Activated T-helper 1 cell treated with anti-CD3 and anti-CD28 coated beads, Interleukin-12 subunit alpha, Interleukin-12 subunit beta, Interleukin-2, Interleukin-4 antibody, amounts not matched to agents 30 ng/mL and 10 ng/mL and 1 ng/mL, durations not matched to agents 14 hours and 24 hours and 36 hours (primary cell): ENCODE measurements at regions not wholly inside any gene's neighbourhood (a gene's known extent, or its start where the extent isn't known, plus 50 kb on each side); places are given as distances from the start of the nearest gene placed in this dataset.
"Not testable (repeated sequence)": the region's sequence is repeated elsewhere in the genome, so short reads cannot be mapped to it uniquely, and the experiment has no call there.

Experiments used
- DNase-seq: peaks from one replicate; pipeline ENCODE4 v3.0.0; 2021; ENCODE audit warnings: low spot score
- H3K27ac Mint-ChIP-seq: one replicate; pipeline ENCODE4 v1.8.0; 2021; ENCODE audit warnings: mild to moderate bottlenecking, mixed read lengths
- H3K27me3 Mint-ChIP-seq: one replicate; pipeline ENCODE4 v1.8.0; 2022; ENCODE audit warnings: mild to moderate bottlenecking, moderate library complexity, mixed read lengths; ENCODE audit not compliant: insufficient read depth
- H3K36me3 Mint-ChIP-seq: one replicate; pipeline ENCODE4 v1.8.0; 2021; ENCODE audit warnings: low read depth, mixed read lengths
- H3K4me1 Mint-ChIP-seq: one replicate; pipeline ENCODE4 v1.8.0; 2021; ENCODE audit warnings: low read depth, mixed read lengths
- H3K4me3 Mint-ChIP-seq: one replicate; pipeline ENCODE4 v1.8.0; 2021; ENCODE audit warnings: mild to moderate bottlenecking, moderate library complexity, mixed read lengths
- H3K9me3 Mint-ChIP-seq: one replicate; pipeline ENCODE4 v1.8.0; 2021; ENCODE audit warnings: mixed read lengths
- intact Hi-C: fragments of 100-400 bp; cut with micrococcal nuclease; formaldehyde crosslinking; loops from one replicate; pipeline ENCODE4 v1.15.1; 2024

- Mint-ChIP-seq H3K27ac (no peak overlapping the region), H3K36me3 (no peaks in the 10 kb centered on the region), H3K27me3 (no peaks in the 10 kb centered on the region), H3K9me3 (no peaks in the 10 kb centered on the region), H3K4me3 (no peak overlapping the region), H3K4me1 (no peaks in the 10 kb centered on the region)
- no peak for DNase-seq
- intact Hi-C loops = no loop called here
Measured at GRCh38 chr19:34034318-34034846, 137.9 kb upstream of the LSM14A start.

DNA sequence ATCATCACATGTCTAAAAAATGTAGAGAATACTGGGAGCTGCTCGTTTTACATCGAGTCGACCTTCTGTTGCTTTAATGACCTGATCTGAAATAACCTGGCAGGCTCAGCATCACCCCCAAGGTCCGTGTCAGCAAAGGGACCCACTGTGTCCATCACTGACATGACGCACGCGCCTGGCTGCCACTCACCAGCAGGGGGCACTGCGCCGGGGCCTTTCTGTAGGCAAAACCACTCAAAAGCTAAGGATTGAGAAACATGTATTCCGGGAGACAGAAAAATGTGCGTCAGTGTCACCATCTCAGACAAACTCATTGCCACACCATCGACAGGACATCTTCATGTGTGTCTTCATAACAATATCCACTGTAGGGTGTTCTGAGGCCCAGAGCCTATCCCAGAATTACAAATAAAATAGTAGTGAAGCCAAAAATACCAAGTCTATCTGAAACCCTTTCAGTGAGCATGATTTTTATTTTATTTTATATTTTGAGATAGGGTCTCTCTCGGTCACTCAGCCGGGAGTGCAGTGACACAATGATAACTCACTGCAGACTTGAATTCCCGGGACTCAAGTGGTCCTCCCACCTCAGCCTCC lies 130.3 kb upstream of the LSM14A start:
- no peak overlapping the region for H3K27ac Mint-ChIP-seq
- no peaks in the 10 kb centered on the region for H3K4me1 Mint-ChIP-seq
- no peaks in the 10 kb centered on the region for H3K9me3 Mint-ChIP-seq
- peak; percentile 43 for DNase-seq
- no peaks in the 10 kb centered on the region for H3K36me3 Mint-ChIP-seq
- H3K27me3 Mint-ChIP-seq = no peaks in the 10 kb centered on the region
- intact Hi-C loops = loop anchor here (1.0 kb wide), 1 partner anchor 54 kb away; no protein-coding TSS in a partner anchor
- no peak overlapping the region for H3K4me3 Mint-ChIP-seq

GRCh38 chr19:34044021-34044420 lies 128.3 kb upstream of the LSM14A start:
- H3K9me3 Mint-ChIP-seq = no peaks in the 10 kb centered on the region
- intact Hi-C loops = no loop called here
- no peaks in the 10 kb centered on the region for H3K4me1 Mint-ChIP-seq
- DNase-seq = no peak
- H3K4me3 Mint-ChIP-seq = no peak overlapping the region
- H3K27me3 Mint-ChIP-seq = no peaks in the 10 kb centered on the region
- no peaks in the 10 kb centered on the region for H3K36me3 Mint-ChIP-seq
- no peak overlapping the region for H3K27ac Mint-ChIP-seq

DNA sequence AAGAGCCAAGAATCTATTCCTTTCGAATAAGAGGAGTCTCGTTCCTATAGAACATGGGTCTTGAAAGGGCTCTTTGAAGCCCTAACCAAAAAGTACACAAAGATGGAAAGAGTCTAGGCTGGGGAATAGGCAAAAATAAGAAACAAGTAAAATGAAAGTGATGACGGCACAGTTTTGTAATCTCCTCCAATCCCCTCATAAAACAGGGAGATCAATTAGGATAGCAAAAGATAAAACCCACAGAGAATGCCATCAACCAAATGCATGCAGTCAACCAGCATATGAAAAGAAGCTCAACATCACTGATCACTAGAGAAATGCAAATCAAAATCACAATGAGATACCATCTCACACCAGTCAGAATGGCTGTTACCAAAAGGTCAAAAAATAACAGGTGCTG lies 122.4 kb upstream of the LSM14A start:
- H3K9me3 Mint-ChIP-seq = no peaks in the 10 kb centered on the region
- no peaks in the 10 kb centered on the region for H3K36me3 Mint-ChIP-seq
- H3K4me1 Mint-ChIP-seq = no peaks in the 10 kb centered on the region
- H3K27ac Mint-ChIP-seq = no peak overlapping the region
- intact Hi-C loops = no loop called here
- peaks cover 3% of the 10 kb centered on the region for H3K27me3 Mint-ChIP-seq
- H3K4me3 Mint-ChIP-seq = no peak overlapping the region
- DNase-seq = no peak

DNA sequence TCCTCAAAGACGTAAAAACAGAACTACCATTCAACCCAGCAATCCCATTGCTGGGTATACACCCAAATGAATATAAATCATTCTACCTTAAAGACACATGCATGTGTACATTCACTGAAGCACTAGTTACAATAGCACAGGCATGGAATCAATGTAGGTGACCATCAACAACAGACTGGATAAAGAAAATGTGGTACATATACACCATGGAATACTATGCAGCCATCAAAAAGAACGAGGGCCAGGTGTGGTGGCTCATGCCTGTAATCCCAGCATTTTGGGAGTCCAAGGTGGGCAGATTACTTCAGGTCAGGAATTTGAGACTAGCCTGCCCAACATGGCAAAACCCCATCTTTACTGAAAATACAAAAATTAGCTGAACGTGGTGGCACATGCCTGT lies 121.9 kb upstream of the LSM14A start:
- H3K9me3 Mint-ChIP-seq, H3K4me3 Mint-ChIP-seq, H3K36me3 Mint-ChIP-seq, intact Hi-C loops, H3K27me3 Mint-ChIP-seq, H3K4me1 Mint-ChIP-seq, DNase-seq, H3K27ac Mint-ChIP-seq: not testable (repeated sequence)

DNA sequence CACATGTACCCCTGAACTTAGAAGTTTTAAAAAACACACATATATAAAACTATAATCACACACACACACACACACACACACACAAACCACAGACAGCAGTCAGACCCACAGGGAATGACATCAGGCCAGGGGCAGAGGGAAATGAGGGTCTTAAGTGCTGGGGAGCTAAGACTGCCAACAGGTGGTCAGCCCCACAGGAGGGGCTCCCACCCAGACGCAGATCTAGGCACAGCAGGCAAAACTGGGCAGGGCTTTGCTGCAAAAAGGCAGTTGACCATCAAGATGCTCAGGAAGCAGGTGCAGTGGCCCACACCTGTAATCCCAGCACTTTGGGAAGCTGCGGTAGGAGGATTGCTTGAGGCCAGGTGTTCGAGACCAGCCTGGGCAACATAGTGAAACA lies 121.0 kb upstream of the LSM14A start:
- Mint-ChIP-seq H3K4me1 (no peaks in the 10 kb centered on the region), H3K4me3 (no peak overlapping the region), H3K27ac (no peak overlapping the region), H3K27me3 (peaks cover 3% of the 10 kb centered on the region), H3K9me3 (no peaks in the 10 kb centered on the region), H3K36me3 (no peaks in the 10 kb centered on the region)
- DNase-seq = no peak
- intact Hi-C loops = no loop called here

DNA sequence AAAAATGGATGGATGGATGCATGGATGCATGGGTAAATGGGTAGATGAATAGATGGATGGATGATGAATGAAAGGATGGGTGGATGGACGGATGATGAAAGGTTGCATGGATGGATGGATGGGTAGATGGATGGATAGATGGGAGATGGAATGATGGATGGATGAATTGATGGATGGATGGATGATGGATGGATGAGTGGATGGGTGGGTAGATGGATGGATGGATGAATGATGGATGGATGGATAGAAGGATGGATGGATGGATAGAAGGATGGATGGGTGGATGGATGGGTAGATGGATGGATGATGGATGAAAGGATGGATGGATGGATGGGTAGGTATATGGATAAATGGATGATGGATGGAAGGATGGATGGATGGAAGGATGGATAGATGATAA lies 115.1 kb upstream of the LSM14A start:
- no peaks in the 10 kb centered on the region for H3K36me3 Mint-ChIP-seq
- H3K27me3 Mint-ChIP-seq = no peaks in the 10 kb centered on the region
- intact Hi-C loops = no loop called here
- no peaks in the 10 kb centered on the region for H3K4me1 Mint-ChIP-seq
- no peak overlapping the region for H3K27ac Mint-ChIP-seq
- H3K4me3 Mint-ChIP-seq = no peak overlapping the region
- DNase-seq = no peak
- H3K9me3 Mint-ChIP-seq = no peaks in the 10 kb centered on the region

DNA sequence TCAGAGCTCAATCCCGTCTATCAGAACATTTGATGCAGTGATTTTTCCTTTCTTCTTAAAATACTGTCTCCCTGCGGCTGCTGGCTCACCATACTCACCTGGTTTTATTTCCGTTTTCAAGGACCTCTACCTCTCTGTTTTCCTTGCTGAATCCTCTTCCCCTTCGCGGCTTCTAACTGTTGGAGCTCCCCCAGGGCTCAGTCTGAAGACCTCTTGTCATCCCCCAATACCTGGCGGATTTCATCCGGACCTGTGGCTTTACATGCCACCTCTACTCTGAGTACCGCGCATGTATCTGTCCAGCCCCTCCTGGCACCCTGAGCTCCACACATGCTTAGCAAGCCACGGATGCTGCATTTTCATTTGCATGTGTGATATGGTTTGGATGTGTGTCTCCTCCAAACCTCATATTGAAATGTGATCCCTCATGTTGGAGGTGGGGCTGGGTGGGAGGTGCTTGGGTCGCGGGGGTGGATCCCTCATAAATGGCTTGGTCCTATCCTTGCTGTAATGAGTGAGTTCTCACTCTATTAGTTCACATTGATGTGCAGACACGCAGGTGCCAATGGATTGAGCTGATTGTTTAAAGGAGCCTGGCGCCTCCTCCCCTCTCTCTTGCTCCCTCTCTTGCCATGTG lies 106.2 kb upstream of the LSM14A start:
- Mint-ChIP-seq H3K4me1 (no peaks in the 10 kb centered on the region), H3K27ac (no peak overlapping the region), H3K27me3 (peaks cover 6% of the 10 kb centered on the region), H3K36me3 (no peaks in the 10 kb centered on the region), H3K9me3 (no peaks in the 10 kb centered on the region), H3K4me3 (no peak overlapping the region)
- no peak for DNase-seq
- intact Hi-C loops = no loop called here

DNA sequence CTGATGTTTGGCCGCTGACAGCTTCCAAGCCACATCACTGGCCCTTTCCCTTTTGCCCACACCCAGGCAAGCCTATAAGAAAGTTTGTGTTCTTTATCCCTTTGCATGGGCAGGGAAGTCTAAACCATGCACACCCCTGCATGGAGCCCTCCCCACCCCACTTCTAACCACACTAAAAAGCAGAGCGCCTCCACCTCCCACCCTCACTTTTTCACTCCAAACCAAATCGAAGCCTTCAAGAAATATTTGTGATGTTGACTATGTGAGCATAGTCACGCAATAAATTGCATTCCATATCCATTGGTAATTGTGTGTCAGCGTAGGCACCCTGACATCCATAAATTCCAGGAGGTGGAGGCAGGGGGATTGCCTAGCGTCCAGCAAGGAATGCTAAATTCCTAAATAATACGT lies 104.4 kb upstream of the LSM14A start:
- peaks cover 8% of the 10 kb centered on the region for H3K27me3 Mint-ChIP-seq
- H3K4me1 Mint-ChIP-seq = no peaks in the 10 kb centered on the region

DNA sequence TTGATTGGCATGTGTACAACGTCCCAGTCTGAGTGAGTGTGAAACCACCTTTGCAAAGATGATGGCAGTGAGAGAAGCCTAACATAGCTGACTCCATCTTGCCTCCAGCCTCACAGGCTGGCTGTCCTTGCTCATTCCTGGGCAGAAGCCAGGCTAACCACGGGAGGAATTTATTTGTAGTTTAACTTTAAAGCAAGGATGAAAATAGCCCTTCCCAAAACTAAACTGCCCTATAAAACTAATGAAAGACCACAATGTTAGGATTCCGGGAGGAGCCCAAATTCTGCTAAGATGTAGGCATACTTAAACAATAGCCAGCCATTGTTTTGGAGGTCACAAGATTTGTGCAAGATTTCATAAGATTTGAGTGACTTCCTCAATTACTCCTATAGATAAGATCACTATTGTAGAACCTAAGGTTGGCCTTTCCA lies 96.6 kb upstream of the LSM14A start:
- no peak overlapping the region for H3K27ac Mint-ChIP-seq
- H3K27me3 Mint-ChIP-seq = peaks cover 5% of the 10 kb centered on the region
- no peaks in the 10 kb centered on the region for H3K4me1 Mint-ChIP-seq
- DNase-seq = no peak
- H3K36me3 Mint-ChIP-seq = no peaks in the 10 kb centered on the region
- intact Hi-C loops = no loop called here
- no peak overlapping the region for H3K4me3 Mint-ChIP-seq
- no peaks in the 10 kb centered on the region for H3K9me3 Mint-ChIP-seq

More for the DNA sequence above, 104.4 kb upstream of the LSM14A start:
- intact Hi-C loops = no loop called here
- Mint-ChIP-seq H3K27ac (no peak overlapping the region), H3K36me3 (no peaks in the 10 kb centered on the region), H3K9me3 (no peaks in the 10 kb centered on the region), H3K4me3 (no peak overlapping the region)
- no peak for DNase-seq

GRCh38 chr19:34082289-34083077 lies 89.8 kb upstream of the LSM14A start:
- Mint-ChIP-seq H3K4me3 (no peak overlapping the region), H3K27ac (no peak overlapping the region), H3K27me3 (peaks cover 8% of the 10 kb centered on the region), H3K9me3 (no peaks in the 10 kb centered on the region), H3K4me1 (no peaks in the 10 kb centered on the region), H3K36me3 (no peaks in the 10 kb centered on the region)
- intact Hi-C loops = no loop called here
- DNase-seq = no peak

GRCh38 chr19:34084396-34085145 lies 87.7 kb upstream of the LSM14A start:
- no peak overlapping the region for H3K27ac Mint-ChIP-seq
- peaks cover 11% of the 10 kb centered on the region for H3K27me3 Mint-ChIP-seq
- intact Hi-C loops = no loop called here
- DNase-seq = no peak
- no peaks in the 10 kb centered on the region for H3K4me1 Mint-ChIP-seq
- H3K4me3 Mint-ChIP-seq = no peak overlapping the region
- H3K36me3 Mint-ChIP-seq = no peaks in the 10 kb centered on the region
- H3K9me3 Mint-ChIP-seq = no peaks in the 10 kb centered on the region
